ENCODE measurements at regions not wholly inside any gene's neighbourhood (a gene's known extent, or its start where the extent isn't known, plus 50 kb on each side); places are given as distances from the start of the nearest gene placed in this dataset.

DNA sequence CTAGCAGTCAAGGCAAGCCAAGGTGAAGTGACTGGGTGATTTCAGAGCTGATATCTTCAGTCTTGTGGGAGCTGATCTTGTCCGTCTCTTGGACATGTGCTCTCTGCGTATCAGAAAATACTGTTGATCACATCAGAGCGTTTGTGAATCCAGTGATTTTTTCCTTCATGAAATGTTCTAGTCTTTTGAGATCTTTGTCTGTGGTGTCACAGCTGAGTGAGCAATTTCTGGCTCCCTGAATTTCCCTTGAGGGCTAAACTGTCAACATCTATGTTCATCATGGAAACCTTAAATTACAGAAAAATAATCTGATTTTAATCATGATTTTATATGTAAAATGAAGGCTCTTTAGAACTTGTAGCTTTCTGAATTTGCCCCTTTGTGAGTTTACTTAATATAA, 432.0 kb downstream of the CCDC85A start:
- no peak for DNase-seq (ENCODE audit: low spot score)

DNA sequence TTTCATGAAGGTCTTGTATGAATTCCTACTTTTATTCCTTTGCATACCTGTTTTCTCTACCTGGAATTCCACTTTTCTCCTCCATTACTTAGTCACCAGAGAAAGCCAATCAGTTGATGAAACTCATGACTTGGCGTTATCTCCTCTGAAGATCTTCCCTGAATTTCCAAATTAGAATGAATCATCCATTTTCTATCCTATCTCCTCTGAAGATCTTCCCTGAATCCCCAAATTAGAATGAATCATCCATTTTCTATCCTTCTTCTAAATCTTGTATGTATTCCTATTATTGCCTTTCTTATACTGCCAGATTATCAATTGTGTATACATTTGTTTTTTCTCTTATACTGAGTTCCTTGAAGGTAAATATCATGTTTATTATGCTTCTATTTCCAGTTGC, 440.4 kb downstream of the CCDC85A start:
- no peak for DNase-seq (ENCODE audit: low spot score)

DNA sequence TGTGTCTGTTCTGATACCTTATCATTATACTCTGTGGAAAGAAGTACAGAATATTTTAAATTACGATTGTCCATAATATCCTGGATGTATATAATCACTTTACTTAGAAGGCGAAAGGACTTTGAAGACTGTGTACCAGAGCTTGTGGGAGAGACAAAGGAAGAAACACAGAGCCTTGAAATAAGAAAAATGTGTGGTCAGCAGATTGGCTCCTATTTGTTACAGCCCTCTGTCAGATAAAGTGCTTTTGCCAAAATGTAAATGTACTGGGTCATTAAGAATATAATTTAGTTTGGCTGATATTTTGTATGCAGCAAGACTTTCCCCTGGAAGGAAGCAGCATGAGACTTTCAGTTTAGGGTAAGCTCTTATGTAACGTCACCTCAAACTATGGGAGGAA, 443.1 kb downstream of the CCDC85A start:
- DNase-seq (ENCODE audit: low spot score) = no peak

DNA sequence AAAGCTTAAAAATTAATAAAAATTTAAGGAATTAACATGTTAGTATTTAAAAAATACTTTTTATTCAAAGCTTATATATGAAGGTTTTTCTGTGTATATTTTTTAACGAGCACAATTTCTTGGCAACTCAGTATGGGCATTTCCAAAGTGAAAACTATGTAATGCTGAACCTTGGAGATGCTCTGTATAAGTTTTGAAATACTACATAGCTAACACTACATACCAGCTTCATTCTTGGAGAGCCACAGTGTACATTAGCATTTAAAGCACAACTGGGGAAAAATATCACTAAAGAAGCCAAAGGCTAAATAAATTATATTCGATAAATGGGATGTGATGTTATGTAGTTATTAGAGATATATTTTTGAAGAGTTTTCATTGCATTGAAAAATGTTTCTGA, 446.5 kb downstream of the CCDC85A start:
- no peak for DNase-seq (ENCODE audit: low spot score)

DNA sequence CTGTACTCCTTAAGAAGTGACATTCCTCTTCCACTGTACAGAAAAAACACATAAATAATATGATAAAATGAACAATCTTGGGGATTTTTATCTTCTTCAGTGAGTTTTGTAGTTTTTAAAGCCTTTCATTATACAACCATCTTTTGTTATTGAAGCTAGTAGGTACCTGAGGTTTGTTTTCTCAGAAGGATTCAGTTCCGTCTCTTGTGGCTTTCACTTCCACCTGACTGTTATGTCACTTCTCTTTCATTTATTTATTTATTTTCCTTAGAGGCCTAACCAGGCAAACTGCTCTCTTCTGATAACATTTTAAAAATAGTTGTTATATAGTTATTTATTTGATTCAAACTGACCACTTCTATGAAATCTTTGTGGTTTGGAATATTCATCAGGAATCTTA, 464.2 kb downstream of the CCDC85A start:
- no peak for DNase-seq (ENCODE audit: low spot score)

DNA sequence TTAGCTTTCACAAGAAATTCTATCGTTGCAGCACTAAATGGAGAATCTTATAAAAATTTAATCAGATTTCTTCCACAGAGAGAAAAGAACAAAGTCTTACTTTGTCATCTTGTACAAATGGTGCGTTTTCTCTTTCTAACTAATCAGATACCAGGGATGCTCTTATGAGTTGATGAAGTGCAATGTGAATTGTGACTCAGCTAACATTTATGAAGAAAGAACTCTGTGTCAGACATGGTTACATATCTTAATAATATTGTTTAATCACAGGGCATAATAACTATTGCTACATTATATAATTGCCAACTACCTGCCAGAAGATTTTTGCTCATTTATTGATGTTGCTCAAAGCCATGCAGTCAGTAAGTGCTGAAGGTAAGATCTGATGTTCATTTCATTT, 465.0 kb downstream of the CCDC85A start:
- DNase-seq (ENCODE audit: low spot score) = no peak

DNA sequence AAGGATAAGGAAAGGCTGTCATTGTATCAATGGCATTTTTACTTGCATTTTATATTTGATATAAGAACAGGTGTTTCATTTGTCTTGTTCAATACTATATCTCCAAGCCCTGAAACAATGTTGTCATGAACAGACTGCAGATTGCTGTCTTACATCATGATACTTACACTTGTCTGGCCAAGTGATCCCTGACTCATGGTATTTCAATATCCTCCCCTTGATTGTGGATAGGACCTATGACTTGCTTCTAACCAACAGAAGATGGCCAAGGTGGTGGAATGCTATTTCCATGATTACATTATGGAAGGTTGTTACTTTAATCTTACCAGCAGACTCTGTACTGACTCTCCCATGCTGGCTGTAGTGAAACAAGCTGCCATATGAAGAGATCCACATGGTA, 471.1 kb downstream of the CCDC85A start:
- no peak for DNase-seq (ENCODE audit: low spot score)

DNA sequence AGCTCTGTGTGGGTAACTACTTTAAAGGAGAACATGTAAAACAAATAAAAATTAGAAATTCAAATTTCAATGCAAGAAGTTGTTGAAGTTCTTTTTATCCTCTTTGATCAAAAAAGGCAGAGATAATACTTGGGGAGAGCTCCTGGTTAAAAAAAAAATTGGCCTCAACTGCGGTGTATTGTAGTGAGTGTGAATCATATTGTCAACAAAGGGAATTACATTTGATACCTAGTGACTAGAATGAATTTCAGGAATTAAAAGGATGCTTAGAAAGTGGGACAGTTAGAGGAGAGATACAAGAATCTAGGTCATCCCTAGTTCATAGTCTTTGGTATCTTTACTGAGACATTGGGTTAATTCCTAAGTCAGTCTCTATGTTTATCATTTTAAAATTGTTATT, 473.0 kb downstream of the CCDC85A start:
- no peak for DNase-seq (ENCODE audit: low spot score)

DNA sequence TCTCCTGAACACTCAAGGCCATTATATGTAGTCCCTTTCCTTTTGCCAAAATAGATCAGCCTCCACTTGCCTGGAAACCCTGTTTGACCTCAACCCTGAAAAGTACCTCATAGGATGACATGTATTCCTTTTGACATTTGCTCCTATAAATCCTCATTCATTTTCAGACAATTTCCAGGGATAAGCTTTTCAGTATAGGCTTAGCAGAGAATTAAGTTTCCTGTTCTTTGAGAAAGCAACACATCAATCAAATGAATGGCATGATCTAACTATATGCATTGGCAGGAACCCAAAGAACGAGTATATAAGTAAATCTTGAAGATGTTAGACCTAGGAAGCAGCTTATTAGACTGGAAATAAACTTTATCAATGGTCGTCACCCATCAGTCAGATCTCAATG, 483.0 kb downstream of the CCDC85A start:
- no peak for DNase-seq (ENCODE audit: low spot score)

DNA sequence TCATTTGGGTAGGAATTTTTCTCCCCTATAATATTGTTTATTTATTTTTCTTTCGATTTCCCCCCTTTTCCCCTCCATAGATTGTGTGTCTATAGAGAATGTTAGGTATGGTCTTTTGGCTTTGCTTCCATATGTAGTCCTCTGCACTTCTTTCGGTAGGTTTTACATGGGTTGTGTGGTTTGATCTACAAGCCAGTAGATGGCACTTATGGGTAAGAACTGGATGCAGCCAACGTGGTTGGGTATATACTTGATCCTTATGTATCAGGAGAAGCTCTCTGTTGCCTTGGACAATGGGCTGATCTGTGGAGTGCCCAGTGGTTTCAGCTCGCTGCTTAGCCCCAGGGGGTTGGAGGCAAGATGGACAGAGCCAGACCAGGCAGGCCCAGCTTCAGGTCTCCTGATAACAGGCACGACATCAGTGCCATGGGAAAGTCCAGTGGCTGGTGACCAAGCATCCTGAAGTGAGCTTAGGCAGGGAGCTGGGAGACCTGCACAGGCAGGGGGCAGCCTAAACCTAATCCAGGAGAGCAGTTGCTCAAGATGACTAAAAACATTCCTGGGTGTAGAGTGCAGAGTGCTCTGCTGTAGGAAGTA, 488.3 kb downstream of the CCDC85A start:
- no peak for DNase-seq (ENCODE audit: low spot score)

DNA sequence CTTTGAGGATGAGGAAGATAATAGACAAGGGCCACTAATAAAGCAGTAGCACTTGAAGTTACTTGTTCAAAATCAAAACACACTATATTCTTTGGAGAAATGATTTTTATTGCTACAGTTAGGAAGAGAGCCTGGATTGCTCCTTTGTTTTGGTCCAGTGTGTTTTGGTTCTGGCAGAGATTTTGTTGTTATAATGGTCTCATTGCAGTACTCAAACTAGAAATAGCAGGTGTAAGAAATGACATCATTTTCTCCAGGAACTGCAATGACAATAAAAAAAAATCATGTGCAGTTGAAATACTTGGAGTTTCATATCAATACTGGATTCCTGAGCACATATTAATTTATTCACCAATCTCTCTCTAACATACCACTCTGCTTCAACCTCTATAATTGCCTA, 490.3 kb downstream of the CCDC85A start:
- DNase-seq (ENCODE audit: low spot score) = no peak

DNA sequence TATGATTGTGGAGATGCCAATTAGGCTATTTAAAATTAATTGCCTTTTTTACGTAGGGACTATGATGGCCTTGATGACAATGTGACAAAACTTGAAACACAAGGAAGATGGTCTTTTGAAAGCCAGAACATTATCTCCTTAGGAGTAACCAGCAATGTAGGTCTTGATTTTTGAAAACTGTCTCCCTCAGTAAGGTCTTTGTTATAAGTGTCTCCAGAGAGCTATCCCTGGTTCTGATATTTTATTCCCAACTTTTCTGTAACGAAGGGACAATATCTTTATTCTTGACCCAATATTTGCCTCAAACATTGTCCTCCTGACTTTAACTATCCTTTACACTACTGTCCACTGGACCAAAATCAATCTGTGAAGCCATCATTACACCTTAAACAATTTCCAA, 493.2 kb downstream of the CCDC85A start:
- DNase-seq (ENCODE audit: low spot score) = no peak

DNA sequence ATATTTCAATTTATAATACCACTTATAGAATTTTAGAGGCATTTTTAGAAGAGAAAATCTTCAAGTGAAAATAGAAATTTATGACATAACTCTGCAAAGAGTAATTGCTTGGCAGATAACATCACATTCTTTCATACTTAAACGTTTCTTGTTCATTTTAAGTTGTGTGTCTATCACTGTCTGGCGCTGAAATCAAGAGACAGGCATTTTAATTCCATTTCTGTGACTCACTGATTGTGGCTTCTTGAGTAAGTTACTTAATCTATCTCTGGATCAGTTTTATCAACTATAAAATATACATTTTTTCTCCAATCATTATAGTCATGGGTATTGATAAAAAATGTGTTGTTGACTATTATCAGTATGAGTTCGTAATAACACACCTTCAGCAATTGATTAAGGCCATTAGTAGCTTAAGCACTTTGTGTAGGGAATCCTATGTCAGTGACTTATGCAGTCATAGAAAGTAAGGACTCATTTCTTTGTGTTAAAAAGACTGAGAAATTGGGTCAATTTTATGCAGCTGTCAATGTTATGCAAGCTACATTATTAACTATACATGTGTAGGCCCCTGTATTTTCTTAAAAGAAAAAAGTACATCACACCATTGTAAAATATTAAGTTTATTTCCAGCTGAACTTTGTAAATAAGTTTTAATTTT, 497.3 kb downstream of the CCDC85A start:
- no peak for DNase-seq (ENCODE audit: low spot score)

DNA sequence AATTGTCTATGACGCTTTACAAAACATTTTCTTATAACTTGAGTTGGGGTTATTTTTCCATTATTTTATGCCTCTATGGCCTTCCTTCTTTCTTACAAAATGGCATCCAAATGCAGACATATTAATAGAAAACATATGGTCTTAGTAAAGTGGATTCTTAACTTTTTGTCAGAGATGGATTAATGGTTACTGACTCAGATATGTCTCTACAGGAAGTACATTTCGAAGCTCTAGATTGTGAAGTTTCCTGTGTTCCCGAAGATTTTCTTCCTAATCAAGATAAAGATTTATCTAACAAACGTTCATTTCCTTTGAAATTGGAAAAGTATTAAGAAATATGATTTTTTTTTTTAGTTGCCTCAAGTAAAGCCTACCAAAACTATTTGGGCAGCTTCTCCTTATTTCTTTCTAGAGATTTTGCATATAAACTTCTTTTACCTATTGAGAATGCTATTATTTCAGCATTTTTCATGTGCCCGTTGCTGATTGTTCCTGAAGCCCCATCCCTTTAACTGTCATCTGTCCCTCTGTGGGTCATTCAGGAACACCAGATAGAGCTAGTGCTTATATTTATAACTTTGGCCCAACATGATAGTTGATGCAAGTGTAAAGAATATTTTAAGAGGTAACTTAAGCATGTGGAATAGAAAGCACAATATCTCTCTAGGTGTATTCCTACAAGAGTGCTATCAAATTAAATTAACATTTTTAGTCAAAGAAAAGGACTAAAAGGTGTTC, 498.0 kb downstream of the CCDC85A start:
- no peak for DNase-seq (ENCODE audit: low spot score)

DNA sequence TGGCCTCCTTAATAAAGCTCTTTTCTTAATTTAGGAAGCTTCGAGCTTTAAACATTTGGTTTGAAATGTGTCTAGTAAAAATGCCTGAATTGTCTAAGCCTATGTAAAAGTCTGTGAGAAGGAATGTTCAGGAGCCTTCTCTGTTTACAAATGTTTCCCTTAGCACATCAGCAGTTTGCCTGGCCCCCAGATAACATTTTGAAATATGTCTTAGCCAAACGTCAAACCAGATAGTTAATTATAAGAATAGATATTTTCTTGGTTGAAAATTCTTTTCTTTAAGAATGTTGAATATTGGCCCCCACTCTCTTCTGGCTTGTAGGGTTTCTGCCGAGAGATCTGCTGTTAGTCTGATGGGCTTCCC, 498.6 kb downstream of the CCDC85A start:
- no peak for DNase-seq (ENCODE audit: low spot score)

DNA sequence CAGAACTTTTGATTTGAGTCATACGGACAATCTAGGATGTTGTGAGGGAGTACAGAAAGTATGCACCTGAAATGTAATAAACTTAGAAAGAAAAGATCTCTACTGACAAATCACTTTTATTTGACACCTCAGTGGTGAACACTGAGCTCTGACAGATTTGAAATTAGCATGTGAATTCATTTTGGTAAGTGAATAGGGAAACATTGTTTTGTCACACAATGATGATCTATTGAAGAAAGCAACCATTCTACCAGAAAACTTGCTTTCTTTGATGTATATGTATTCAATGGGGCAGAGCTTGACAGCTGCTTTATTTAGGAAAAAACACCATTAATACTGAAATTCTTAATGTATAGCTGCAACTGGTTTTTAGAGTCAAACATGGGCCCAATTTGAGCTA, 500.5 kb downstream of the CCDC85A start:
- no peak for DNase-seq (ENCODE audit: low spot score)

DNA sequence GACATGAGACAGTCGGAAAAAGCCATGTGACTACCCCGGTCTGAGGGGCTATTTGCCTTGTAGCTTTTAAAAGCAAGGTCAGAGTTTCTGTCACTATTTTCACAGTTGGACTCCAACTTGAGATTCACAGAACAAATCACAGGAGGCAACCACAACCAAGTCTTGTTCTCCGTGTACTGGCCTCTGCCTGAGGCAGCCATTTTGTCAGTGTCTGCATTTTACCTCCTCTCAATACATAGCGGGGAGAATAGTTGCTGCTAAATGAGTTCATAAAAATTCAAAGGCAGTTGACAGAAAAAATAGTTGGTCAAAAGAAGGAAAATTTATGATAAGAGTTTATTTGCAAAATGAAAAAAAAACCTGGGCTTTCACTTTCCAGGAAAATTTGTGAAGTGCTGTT, 501.4 kb downstream of the CCDC85A start:
- DNase-seq (ENCODE audit: low spot score) = no peak

DNA sequence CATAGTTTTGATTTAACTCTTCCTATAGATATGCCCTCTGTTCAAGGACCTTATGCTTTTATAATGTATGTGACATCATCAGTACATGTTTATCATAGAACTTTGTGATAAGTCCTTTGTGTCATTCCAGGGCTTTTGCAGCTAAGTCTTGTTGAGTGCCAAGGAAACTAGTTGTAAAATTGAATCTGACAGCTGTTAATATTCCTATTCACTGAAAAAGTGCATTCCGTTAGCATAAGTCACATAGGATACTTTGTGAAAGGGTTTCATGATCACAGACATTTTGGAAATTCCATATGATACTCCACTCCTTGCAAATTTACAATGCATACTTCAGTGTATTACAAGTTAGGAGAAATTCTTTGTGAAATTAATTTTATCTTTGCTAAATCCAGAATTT, 503.4 kb downstream of the CCDC85A start:
- no peak for DNase-seq (ENCODE audit: low spot score)

DNA sequence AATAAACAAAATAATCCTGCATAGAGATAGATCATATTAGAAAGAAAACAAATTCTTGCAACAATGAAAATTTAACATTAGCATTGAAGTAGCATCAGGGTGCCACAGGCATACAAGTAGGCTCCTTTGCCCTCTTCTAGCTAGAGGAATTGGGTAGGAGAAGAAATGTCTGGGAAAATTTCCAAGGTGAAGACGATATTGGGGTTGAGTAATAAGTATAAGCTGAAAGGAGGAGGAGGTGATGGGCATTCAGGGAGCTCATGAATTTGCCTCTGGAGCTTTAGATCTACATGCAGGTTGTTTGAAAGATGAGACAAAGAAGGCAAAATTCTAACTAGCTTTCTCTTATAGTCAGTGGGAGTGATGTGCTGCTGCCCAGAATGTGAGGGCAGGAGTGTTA, 504.9 kb downstream of the CCDC85A start:
- DNase-seq (ENCODE audit: low spot score) = no peak

DNA sequence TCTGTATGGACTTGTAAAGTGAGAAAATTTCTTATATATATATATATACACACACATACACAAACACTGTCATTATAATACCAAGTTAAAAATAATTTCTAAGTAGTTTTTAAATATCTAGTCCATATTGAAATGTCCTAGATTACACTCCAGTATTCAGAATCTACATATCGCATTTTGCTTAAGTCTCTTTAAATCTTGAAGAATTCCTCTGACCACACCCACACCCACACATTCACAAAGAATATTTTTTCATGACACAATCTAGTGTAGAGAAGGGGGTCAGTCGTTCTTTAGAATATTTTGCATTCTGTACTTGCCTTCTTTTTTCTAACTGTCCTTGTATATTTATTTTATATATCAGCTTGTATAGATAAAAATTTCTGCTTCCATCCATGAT, 509.7 kb downstream of the CCDC85A start:
- no peak for DNase-seq (ENCODE audit: low spot score)

DNA sequence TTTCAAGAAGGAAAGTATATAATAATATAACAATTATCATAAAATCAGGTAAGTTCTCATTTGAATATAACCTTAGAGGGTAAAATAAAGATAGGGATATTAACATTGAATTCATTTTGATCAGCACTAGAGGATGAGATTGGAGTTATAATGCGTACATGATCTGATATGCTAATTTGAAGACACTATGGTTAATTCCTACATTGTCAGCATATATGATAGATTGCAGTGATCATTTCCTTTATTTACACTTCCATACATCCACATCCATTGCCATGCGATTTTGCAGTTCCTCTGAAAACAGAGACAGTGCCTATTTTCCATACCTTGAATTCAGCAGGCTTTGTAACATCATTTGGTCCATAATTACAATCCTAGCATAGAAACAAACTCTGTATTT, 519.2 kb downstream of the CCDC85A start:
- no peak for DNase-seq (ENCODE audit: low spot score)

DNA sequence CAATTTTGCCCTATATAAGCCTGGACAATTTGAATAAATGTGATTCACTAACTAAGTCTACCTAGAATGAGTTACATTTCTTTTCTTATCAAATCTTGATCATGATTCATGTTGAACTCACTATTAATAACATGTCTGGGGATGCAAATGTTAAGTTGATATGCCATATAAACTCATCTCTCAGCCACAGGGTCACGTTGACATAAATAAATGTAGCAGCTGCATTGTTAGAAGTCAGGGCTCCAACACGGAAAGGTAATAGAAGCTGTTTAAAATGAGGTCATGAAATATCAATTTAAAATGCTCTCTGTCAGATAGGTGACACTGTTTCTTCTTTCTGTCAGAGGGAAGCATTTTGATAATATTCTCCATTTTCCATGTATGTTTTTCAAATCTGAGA, 521.9 kb downstream of the CCDC85A start:
- DNase-seq (ENCODE audit: low spot score) = no peak

DNA sequence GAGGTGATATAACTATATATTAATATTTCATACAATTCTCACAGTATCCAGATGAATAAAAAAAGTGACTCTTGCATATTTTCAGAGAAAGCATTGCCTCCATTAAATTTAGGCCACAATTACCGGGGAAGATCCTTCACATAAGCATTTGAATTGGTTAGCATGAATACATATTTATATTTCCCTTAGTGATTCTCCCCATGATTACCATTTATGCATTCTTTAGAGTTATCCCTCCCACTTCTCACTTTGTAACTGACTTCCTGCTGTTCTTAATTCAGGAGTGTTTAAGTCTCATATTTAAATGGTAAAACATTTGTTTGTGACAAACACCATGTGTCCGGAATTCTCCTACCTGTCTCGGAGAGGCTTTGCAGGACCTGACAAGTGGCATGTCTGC, 523.4 kb downstream of the CCDC85A start:
- no peak for DNase-seq (ENCODE audit: low spot score)

DNA sequence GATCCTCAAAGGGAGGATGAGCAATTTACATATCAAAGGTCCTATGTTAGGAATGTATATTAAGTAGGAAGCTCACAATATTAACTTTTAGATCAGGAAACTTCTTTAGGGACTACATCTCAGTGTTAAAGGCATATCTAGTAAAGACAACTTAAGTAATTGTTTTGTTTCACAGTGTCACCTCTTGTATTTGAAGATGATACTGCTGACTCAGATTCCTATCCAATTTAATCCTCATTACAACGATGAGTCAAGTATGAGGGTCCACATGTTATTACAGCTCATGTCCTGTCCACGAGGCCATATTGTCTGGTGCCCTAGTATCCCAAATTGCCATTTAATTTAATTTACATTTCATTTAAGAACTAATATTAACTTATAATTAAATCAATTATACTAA, 523.9 kb downstream of the CCDC85A start:
- no peak for DNase-seq (ENCODE audit: low spot score)
